EL (cell line): ENCODE measurements at regions not wholly inside any gene's neighbourhood (a gene's known extent, or its start where the extent isn't known, plus 50 kb on each side); places are given as distances from the start of the nearest gene placed in this dataset.

Experiments used
- DNase-seq: peaks from one replicate; pipeline ENCODE4 v3.0.0-alpha.2; 2016

- DNase-seq, result no peak
Measured at GRCh38 chr7:13047061-13047460, 359.6 kb downstream of the ARL4A start.

- no peak for DNase-seq
Measured at GRCh38 chr7:13049946-13050345, 362.5 kb downstream of the ARL4A start.

- DNase-seq, result peak; percentile 76
Measured at GRCh38 chr7:13050703-13051102, 363.3 kb downstream of the ARL4A start.

GRCh38 chr7:13055732-13056368 lies 368.4 kb downstream of the ARL4A start:
- DNase-seq, result no peak

GRCh38 chr7:13057462-13058200 lies 370.2 kb downstream of the ARL4A start:
- DNase-seq, result no peak

- no peak for DNase-seq
Measured at GRCh38 chr7:13060173-13060572, 372.7 kb downstream of the ARL4A start.

GRCh38 chr7:13061115-13061514 lies 373.7 kb downstream of the ARL4A start:
- no peak for DNase-seq

GRCh38 chr7:13062631-13063030 lies 375.2 kb downstream of the ARL4A start:
- DNase-seq, result no peak

GRCh38 chr7:13067036-13067435 lies 379.6 kb downstream of the ARL4A start:
- DNase-seq, result no peak

GRCh38 chr7:13068032-13068431 lies 380.6 kb downstream of the ARL4A start:
- DNase-seq, result no peak

GRCh38 chr7:13069841-13070240 lies 382.4 kb downstream of the ARL4A start:
- no peak for DNase-seq

GRCh38 chr7:13072014-13072413 lies 384.6 kb downstream of the ARL4A start:
- DNase-seq, result no peak

GRCh38 chr7:13077466-13077865 lies 390.0 kb downstream of the ARL4A start:
- peak; percentile 76 for DNase-seq

GRCh38 chr7:13078105-13078504 lies 390.7 kb downstream of the ARL4A start:
- no peak for DNase-seq

- DNase-seq, result no peak
Measured at GRCh38 chr7:13090959-13091358, 403.5 kb downstream of the ARL4A start.

GRCh38 chr7:13091974-13092707 lies 404.7 kb downstream of the ARL4A start:
- DNase-seq, result no peak

GRCh38 chr7:13092708-13093005 lies 405.2 kb downstream of the ARL4A start:
- no peak for DNase-seq

- no peak for DNase-seq
Measured at GRCh38 chr7:13093160-13093559, 405.7 kb downstream of the ARL4A start.

- no peak for DNase-seq
Measured at GRCh38 chr7:13097499-13097898, 410.1 kb downstream of the ARL4A start.

- no peak for DNase-seq
Measured at GRCh38 chr7:13098161-13098560, 410.7 kb downstream of the ARL4A start.

- DNase-seq, result no peak
Measured at GRCh38 chr7:13099154-13099795, 411.8 kb downstream of the ARL4A start.

GRCh38 chr7:13104128-13104527 lies 416.7 kb downstream of the ARL4A start:
- DNase-seq, result no peak

GRCh38 chr7:13105209-13105608 lies 417.8 kb downstream of the ARL4A start:
- no peak for DNase-seq

- no peak for DNase-seq
Measured at GRCh38 chr7:13106513-13106912, 419.1 kb downstream of the ARL4A start.
